Activated CD4-positive, CD25-positive, alpha-beta regulatory T cell treated with anti-CD3 and anti-CD28 coated beads, Interleukin-2, amount 50 U/mL, for 24 hours (primary cell): ENCODE measurements at regions not wholly inside any gene's neighbourhood (a gene's known extent, or its start where the extent isn't known, plus 50 kb on each side); places are given as distances from the start of the nearest gene placed in this dataset.

Experiments used
- ATAC-seq, 2 donors: fragments of 150-1000 bp; cut with Tn5 transposase; one replicate each; pipeline ENCODE4 v1.10.0; 2021; ENCODE audit warnings: mild to moderate bottlenecking in 1 of 2, moderate library complexity in 1 of 2

GRCh38 chr3:193997228-193998122 is 138.5 kb upstream of the HES1 start:
- ATAC-seq = no peak

GRCh38 chr3:193998123-193998448 is 137.9 kb upstream of the HES1 start:
- ATAC-seq = no peak

DNA sequence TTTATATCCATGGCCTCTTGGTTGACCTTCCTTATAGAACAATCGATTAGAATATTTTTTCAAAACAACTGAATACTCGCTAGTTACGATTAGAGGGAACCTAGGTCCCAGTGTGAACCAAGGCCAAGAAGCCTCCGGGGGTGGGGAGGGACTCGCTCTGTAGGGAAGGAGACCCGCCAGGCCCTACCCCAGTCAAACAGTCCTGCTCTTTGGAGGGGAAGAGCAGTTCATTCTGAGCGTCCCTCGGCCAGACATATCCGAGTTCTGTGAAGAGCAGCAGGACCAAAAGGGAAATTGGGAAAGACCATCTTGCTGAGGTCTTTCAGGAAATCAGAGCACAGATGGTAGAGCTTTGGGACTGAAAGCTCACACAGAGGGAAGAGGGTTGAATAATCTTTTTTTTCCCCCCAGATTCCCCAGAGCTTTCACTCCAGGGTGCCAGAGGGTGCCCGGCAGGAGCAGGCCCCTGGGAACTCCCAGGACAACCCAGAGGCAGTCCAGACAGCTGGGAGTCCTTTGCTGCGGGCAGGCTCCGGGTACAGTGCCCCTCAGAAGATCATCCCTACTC is 137.2 kb upstream of the HES1 start:
- ATAC-seq = no peak

- ATAC-seq = no peak
Measured at GRCh38 chr3:194000100-194000499, 135.8 kb upstream of the HES1 start.

DNA sequence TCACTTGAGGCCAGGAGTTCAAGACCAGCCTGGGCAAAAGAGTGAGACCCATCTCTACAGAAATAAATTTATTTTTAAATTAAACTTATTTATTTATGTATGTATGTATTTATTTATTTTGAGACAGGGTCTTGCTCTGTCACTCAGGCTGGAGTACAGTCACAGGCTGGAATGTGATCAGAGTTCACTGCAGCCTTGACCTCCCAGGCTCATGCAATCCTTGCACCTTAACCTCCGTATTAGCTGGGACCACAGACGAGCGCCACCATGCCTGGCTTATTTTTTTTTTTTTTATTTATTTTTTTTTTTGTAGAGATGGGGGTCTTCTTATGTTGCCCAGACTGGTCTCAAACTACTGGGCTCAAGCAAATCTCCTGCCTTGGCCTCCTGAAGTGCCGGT is 135.2 kb upstream of the HES1 start:
- ATAC-seq = no peak

GRCh38 chr3:194001728-194002459 is 134.1 kb upstream of the HES1 start:
- no peak for ATAC-seq

DNA sequence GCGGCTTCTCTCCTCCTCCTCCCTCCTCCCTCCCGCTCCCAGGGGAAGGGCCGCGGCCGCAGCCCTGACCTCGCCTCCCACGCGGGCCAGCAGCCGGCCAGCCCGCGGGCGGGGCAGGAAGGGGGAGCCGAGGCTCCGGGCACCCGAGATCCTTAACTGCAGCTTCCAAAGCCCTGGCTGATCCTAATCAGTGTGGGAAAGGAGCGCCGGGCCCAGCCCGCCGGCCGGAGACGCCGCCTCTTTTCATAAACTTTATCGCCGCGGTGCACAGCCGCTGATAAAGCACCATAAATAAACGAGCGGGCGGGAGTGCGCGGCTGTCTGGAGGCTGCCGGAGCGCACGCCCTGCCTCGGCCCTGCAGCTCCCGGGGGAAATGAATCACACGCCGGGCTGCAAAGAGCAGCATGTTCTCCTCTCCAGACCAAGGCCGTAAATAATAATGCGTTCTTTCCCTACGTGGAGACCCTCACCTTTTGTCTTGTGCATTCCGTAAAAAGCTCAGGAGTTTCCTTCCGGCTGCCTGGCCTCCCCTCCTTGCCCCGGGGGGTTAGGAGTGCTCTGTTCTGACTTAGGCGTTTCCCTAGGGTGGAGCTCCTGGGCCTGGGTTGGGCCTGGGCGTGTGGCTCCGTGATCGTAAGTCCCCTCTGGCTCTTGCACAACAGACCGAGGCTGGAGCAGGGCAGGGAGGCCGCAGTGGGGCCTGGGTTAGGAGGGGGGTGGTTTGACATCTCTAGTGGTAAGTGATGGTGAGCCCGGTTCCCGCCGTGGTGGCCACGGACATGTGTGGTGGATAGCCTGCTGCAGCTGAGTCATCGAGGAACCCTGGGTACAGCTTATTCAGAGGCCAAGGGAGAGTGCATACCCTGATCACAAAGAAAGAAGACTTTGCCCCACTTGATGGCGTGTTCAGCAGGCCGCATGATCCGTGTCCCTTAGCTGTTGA is 132.6 kb upstream of the HES1 start:
- peak; percentile 72 to 73 for ATAC-seq

GRCh38 chr3:194005930-194006501 is 129.9 kb upstream of the HES1 start:
- ATAC-seq = no peak

- ATAC-seq = no peak
Measured at GRCh38 chr3:194007592-194008337, 128.2 kb upstream of the HES1 start.

DNA sequence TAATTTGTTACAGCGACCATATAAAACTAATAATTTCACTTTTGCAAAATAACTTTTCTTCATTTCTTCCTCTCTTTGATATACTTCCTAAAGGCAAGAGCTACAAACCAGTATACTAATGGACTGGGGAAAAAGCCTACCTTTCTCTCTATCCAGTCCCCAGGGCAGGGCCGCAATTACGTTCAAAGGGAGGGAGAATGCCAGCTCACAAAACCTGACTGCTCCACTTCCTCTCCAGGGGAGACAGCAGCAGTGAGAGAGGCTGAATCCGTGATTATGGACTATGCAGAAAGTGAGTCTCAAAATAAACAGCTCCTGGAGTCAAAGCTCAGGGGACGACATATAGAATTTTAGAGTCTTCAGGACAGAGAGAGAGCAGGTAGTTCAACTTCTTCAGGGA is 126.9 kb upstream of the HES1 start:
- ATAC-seq = no peak

- no peak for ATAC-seq
Measured at GRCh38 chr3:194009892-194010533, 125.9 kb upstream of the HES1 start.

GRCh38 chr3:194011807-194012206 is 124.1 kb upstream of the HES1 start:
- ATAC-seq = no peak

- no peak for ATAC-seq
Measured at GRCh38 chr3:194013928-194014327, 122.0 kb upstream of the HES1 start.

- no peak for ATAC-seq
Measured at GRCh38 chr3:194014756-194015155, 121.2 kb upstream of the HES1 start.

- no peak for ATAC-seq
Measured at GRCh38 chr3:194019398-194020165, 116.4 kb upstream of the HES1 start.

DNA sequence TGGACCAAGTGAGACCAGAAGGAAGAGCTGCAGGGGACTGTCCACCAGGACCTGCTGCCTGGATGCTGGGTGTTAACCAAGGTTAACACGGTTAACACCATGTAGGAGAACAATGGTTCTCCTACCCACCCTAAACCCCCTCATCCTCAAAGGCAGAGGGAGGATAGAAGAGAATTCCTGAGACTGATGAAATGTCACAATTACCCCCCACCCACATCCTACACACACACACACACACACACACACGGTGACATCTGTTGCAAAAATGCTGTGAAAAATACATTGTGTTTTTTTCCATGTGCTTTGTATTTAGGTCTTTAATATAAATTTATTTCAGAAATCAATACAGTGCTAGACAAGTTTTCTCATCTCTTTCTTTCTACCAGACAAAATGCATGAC is 113.9 kb upstream of the HES1 start:
- no peak for ATAC-seq

- no peak for ATAC-seq
Measured at GRCh38 chr3:194022816-194023215, 113.1 kb upstream of the HES1 start.

GRCh38 chr3:194023501-194024280 is 112.3 kb upstream of the HES1 start:
- no peak for ATAC-seq

DNA sequence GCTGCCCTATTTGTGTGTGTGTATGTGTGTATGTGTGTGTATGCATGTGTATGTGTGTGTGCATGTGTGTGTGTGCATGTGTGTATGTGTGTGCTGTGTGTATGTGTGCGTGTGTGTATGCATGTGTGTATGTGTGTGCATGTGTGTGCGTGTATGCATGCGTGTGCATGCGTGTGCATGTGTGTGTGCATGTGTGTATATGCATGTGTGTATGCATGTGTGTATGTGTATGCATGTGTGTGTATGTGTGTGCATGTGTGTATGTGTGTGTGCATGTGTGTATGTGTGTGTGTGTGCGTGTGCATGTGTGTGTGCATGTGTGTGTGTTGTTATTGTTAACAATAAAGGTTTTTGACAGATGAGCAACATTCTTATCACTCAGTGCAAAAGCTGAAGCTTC is 110.8 kb upstream of the HES1 start:
- ATAC-seq = no peak
